ENCODE measurements at regions not wholly inside any gene's neighbourhood (a gene's known extent, or its start where the extent isn't known, plus 50 kb on each side); places are given as distances from the start of the nearest gene placed in this dataset.

DNA sequence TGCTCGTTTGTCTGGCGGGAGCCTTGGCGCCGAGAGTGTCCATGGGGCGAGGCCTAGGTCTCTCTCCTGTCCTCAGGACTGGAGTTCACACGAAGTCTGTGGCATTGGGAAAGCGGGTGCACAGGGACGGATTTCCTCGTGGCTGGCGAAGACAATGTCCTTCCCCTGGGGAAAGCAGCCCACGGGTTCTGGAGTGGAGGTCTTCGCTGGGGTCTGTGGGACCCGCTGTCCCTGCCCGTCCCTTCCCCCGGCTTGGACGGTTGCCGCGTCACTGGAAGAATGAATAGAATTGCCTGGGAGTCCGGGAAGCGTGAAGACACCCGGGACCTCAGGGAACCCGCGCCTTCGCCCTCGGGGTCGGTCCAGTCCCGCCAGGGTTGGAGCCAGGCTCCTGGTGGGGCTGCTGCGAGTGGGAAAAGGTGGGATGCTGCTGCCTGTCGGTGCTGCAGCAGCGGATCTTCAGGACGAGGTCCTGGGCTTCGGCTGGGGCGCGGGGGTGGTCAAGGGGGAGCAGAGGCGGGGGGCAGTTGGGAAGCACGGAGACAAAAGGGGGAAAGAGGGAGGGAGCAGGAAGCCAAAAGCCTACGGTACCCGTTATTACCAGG, 441.8 kb upstream of the DEFB115 start (continued):
- no peak for TF ChIP-seq SIN3A (conservative IDR thresholded peaks at IDR 0.05 in 1 of 2, IDR thresholded peaks at IDR 0.05 in 1 of 2; ENCODE audit: low read depth in 1 of 2, low read length in 2 of 2)
- no peak for TF ChIP-seq JUND (IDR thresholded peaks at IDR 0.05; ENCODE audit: low read length)
- TF ChIP-seq BCL11A (IDR thresholded peaks at IDR 0.05; ENCODE audit: low read depth in 2 of 2, low read length in 2 of 2) = no peak

Measured in H1 (cell line).